ENCODE measurements at regions not wholly inside any gene's neighbourhood (a gene's known extent, or its start where the extent isn't known, plus 50 kb on each side); places are given as distances from the start of the nearest gene placed in this dataset.

DNA sequence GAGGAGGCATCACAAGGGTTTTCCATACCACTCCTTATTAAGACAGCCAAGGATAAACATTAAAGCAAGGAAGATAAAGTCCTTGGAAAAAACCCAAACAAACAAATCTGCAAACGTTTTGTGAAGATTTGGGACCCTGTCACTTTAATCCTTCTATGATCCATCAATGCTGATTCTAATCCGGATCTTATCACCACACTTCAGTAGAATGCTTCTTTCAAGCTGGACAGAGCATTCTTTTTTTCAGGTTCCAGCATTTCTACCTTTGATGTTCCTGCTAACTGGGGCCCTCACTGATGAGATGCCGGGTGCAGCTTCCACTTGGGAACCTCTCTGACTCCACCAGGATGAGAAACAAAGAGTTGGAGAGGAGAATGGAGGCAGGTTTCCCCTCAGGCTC lies 132.8 kb upstream of the SHB start:
- peaks cover 5% of the 10 kb centered on the region for H3K4me1 Mint-ChIP-seq
- H3K27me3 Mint-ChIP-seq, result peaks cover 31% of the 10 kb centered on the region
- no peaks in the 10 kb centered on the region for H3K9me3 Mint-ChIP-seq
- no peak overlapping the region for H3K4me3 Mint-ChIP-seq
- no peak overlapping the region for H3K27ac Mint-ChIP-seq (ENCODE audit: low read depth)
- DNase-seq (ENCODE audit: low spot score in 2 of 2) (no peak), ATAC-seq (replicated peaks; ENCODE audit: extremely low read depth, poor library complexity, severe bottlenecking) (no peak)
- no peaks in the 10 kb centered on the region for H3K36me3 Mint-ChIP-seq (ENCODE audit: insufficient read depth)

DNA sequence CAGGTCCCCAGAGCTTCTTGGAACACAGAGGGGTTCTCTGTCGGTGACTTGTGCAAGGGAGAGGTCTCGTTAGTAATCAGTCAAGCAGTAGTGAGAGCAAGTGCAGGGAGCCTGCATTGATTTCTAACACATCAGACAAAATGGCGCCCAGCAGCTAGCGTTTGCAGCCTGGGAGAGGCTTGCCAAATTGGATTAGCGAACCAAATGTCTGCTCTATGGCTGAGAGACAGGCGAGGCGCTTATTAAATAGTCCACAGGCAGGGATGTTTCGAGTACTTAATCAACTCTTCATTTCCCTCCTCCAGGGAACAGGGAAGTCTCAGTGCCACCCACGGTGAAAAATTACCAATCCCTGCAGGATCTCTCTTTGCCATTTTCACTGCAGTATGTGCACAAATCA lies 131.4 kb upstream of the SHB start:
- ATAC-seq (replicated peaks; ENCODE audit: extremely low read depth, poor library complexity, severe bottlenecking), result no peak
- Mint-ChIP-seq H3K27me3 (peaks cover 41% of the 10 kb centered on the region), H3K9me3 (no peaks in the 10 kb centered on the region), H3K27ac (ENCODE audit: low read depth) (no peak overlapping the region), H3K36me3 (ENCODE audit: insufficient read depth) (no peaks in the 10 kb centered on the region), H3K4me1 (peaks cover 5% of the 10 kb centered on the region), H3K4me3 (no peak overlapping the region)
- DNase-seq (ENCODE audit: low spot score in 2 of 2), result no peak

GRCh38 chr9:38198140-38198539 lies 129.1 kb upstream of the SHB start:
- H3K27me3 Mint-ChIP-seq, result peaks cover 41% of the 10 kb centered on the region
- no peaks in the 10 kb centered on the region for H3K9me3 Mint-ChIP-seq
- H3K36me3 Mint-ChIP-seq (ENCODE audit: insufficient read depth), result no peaks in the 10 kb centered on the region
- DNase-seq (ENCODE audit: low spot score in 2 of 2) (no peak), ATAC-seq (replicated peaks; ENCODE audit: extremely low read depth, poor library complexity, severe bottlenecking) (no peak)
- no peak overlapping the region for H3K27ac Mint-ChIP-seq (ENCODE audit: low read depth)
- no peaks in the 10 kb centered on the region for H3K4me1 Mint-ChIP-seq
- H3K4me3 Mint-ChIP-seq, result no peak overlapping the region

- peaks cover 38% of the 10 kb centered on the region for H3K27me3 Mint-ChIP-seq
- no peak overlapping the region for H3K4me3 Mint-ChIP-seq
- no peaks in the 10 kb centered on the region for H3K4me1 Mint-ChIP-seq
- no peaks in the 10 kb centered on the region for H3K36me3 Mint-ChIP-seq (ENCODE audit: insufficient read depth)
- H3K9me3 Mint-ChIP-seq, result no peaks in the 10 kb centered on the region
- H3K27ac Mint-ChIP-seq (ENCODE audit: low read depth), result no peak overlapping the region
- no peak for DNase-seq (ENCODE audit: low spot score in 2 of 2)
- ATAC-seq (replicated peaks; ENCODE audit: extremely low read depth, poor library complexity, severe bottlenecking), result no peak
Observed at GRCh38 chr9:38196714-38197113, 127.7 kb upstream of the SHB start.

- Mint-ChIP-seq H3K4me1 (no peaks in the 10 kb centered on the region), H3K27me3 (peaks cover 29% of the 10 kb centered on the region), H3K9me3 (no peaks in the 10 kb centered on the region), H3K27ac (ENCODE audit: low read depth) (no peak overlapping the region), H3K36me3 (ENCODE audit: insufficient read depth) (no peaks in the 10 kb centered on the region), H3K4me3 (no peak overlapping the region)
- ATAC-seq (replicated peaks; ENCODE audit: extremely low read depth, poor library complexity, severe bottlenecking), result no peak
- no peak for DNase-seq (ENCODE audit: low spot score in 2 of 2)
Observed at GRCh38 chr9:38195737-38196161, 126.7 kb upstream of the SHB start.

DNA sequence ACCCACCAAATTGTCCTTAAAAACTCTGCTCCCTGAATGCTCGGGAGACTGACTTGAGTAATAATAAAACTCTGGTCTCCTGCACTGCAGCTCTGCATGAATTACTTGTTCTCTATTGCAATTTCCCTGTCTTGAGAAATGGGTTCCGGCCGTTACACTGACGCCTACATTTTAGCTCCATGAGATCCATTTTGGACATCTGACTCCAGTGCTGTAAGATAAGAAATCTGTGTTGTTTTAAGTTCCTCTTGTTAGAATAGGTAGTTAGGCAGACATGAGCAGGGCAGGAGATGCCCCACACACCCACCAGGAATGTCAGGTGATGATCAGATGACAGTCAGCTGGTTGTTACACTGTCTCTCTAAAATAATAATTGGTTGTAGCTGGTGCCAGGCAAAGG lies 125.8 kb upstream of the SHB start:
- Mint-ChIP-seq H3K36me3 (ENCODE audit: insufficient read depth) (no peaks in the 10 kb centered on the region), H3K27ac (ENCODE audit: low read depth) (no peak overlapping the region), H3K4me1 (no peaks in the 10 kb centered on the region), H3K4me3 (no peak overlapping the region), H3K9me3 (no peaks in the 10 kb centered on the region), H3K27me3 (peaks cover 29% of the 10 kb centered on the region)
- ATAC-seq (replicated peaks; ENCODE audit: extremely low read depth, poor library complexity, severe bottlenecking) (no peak), DNase-seq (ENCODE audit: low spot score in 2 of 2) (no peak)

GRCh38 chr9:38192731-38193265 lies 123.8 kb upstream of the SHB start:
- H3K27me3 Mint-ChIP-seq, result peaks cover 19% of the 10 kb centered on the region
- H3K4me1 Mint-ChIP-seq, result no peaks in the 10 kb centered on the region
- DNase-seq (ENCODE audit: low spot score in 2 of 2), result no peak
- H3K4me3 Mint-ChIP-seq, result no peak overlapping the region
- H3K9me3 Mint-ChIP-seq, result no peaks in the 10 kb centered on the region
- H3K36me3 Mint-ChIP-seq (ENCODE audit: insufficient read depth), result no peaks in the 10 kb centered on the region
- no peak for ATAC-seq (replicated peaks; ENCODE audit: extremely low read depth, poor library complexity, severe bottlenecking)
- H3K27ac Mint-ChIP-seq (ENCODE audit: low read depth), result no peak overlapping the region

DNA sequence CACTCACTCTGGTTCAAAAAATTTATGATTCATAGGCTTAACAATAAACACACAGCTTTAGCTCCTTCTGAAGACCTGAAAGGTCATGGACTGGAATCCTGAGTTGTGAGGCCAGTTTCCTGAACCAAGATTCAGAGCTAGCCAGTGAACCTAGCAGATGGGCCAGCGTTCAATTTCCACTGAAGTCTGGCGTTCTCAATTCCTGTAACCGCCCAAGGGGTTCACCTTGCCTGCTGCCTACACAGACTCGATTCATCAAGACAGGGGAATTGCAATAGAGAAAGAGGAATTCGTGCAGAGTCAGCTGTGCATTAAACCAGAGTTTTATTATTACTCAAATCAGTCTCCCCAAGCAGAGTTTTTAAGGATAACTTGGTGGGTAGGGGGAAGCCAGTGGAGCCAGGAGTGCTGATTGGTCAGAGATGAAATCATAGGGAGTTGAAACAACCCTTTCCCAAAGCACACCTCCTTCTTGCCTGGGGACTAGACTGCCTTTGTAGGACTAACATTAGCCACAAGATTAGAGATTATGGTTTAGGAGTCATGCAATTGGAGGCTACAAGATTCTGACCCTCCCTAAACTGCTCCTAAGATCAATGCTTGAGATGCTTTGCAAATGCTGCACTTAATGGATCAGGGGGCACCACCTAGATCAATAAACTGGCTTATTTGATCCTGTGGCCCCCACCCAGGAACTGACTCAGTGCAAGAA lies 117.5 kb upstream of the SHB start:
- ATAC-seq (replicated peaks; ENCODE audit: extremely low read depth, poor library complexity, severe bottlenecking) (no peak), DNase-seq (ENCODE audit: low spot score in 2 of 2) (no peak)
- Mint-ChIP-seq H3K4me3 (no peak overlapping the region), H3K9me3 (no peaks in the 10 kb centered on the region), H3K27ac (ENCODE audit: low read depth) (no peak overlapping the region), H3K36me3 (ENCODE audit: insufficient read depth) (no peaks in the 10 kb centered on the region), H3K27me3 (no peaks in the 10 kb centered on the region), H3K4me1 (no peaks in the 10 kb centered on the region)

GRCh38 chr9:38185647-38186403 lies 116.8 kb upstream of the SHB start:
- DNase-seq (ENCODE audit: low spot score in 2 of 2), result no peak
- no peaks in the 10 kb centered on the region for H3K27me3 Mint-ChIP-seq
- no peaks in the 10 kb centered on the region for H3K4me1 Mint-ChIP-seq
- no peaks in the 10 kb centered on the region for H3K36me3 Mint-ChIP-seq (ENCODE audit: insufficient read depth)
- no peak overlapping the region for H3K4me3 Mint-ChIP-seq
- H3K9me3 Mint-ChIP-seq, result no peaks in the 10 kb centered on the region
- ATAC-seq (replicated peaks; ENCODE audit: extremely low read depth, poor library complexity, severe bottlenecking), result no peak
- no peak overlapping the region for H3K27ac Mint-ChIP-seq (ENCODE audit: low read depth)

- no peak overlapping the region for H3K27ac Mint-ChIP-seq (ENCODE audit: low read depth)
- no peaks in the 10 kb centered on the region for H3K36me3 Mint-ChIP-seq (ENCODE audit: insufficient read depth)
- H3K4me1 Mint-ChIP-seq, result no peaks in the 10 kb centered on the region
- ATAC-seq (replicated peaks; ENCODE audit: extremely low read depth, poor library complexity, severe bottlenecking) (no peak), DNase-seq (ENCODE audit: low spot score in 2 of 2) (no peak)
- H3K27me3 Mint-ChIP-seq, result no peaks in the 10 kb centered on the region
- H3K4me3 Mint-ChIP-seq, result no peak overlapping the region
- H3K9me3 Mint-ChIP-seq, result no peaks in the 10 kb centered on the region
Observed at GRCh38 chr9:38183994-38184568, 115.1 kb upstream of the SHB start.

DNA sequence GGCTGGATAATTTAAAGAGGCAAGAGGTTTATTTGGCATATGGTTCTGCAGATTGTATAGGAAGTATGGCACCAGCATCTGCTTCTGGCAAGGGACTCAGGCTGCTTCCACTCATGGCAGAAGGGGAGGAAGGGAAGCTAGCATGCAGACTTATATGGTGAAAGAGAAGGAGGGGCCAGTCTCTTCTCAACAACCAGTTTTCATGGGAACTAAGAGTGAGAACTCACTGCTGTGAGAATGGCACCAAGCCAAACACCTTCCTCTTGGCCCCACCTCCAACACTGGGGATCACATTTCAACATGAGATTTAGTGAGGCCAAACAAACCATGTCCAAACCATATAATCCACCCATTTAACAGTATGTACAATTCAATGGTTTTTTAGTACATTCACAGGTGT lies 113.3 kb upstream of the SHB start:
- Mint-ChIP-seq H3K4me1 (peaks cover 4% of the 10 kb centered on the region), H3K4me3 (no peak overlapping the region), H3K27ac (ENCODE audit: low read depth) (no peak overlapping the region), H3K27me3 (peaks cover 13% of the 10 kb centered on the region), H3K9me3 (no peaks in the 10 kb centered on the region), H3K36me3 (ENCODE audit: insufficient read depth) (no peaks in the 10 kb centered on the region)
- ATAC-seq (replicated peaks; ENCODE audit: extremely low read depth, poor library complexity, severe bottlenecking) (no peak), DNase-seq (ENCODE audit: low spot score in 2 of 2) (no peak)

DNA sequence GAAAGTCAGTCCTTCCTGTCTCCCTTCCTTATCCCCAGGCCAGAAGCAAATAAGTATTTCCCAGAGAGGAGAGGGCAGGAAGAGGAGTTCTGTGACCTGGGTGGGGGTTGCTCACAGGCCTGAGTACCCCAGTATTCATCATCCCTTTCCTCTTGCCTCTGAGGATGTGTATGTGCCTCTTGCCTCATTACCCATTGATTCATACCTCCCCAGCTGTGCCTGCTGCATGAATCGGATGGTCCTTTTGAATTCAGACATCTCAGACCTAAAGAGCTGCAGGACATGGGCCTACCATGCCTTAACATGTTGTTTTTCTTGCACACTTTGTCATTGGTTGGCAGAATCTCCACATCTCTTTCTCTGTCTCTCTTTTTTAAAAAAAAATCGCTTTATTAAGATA lies 112.8 kb upstream of the SHB start:
- Mint-ChIP-seq H3K4me1 (peaks cover 4% of the 10 kb centered on the region), H3K4me3 (no peak overlapping the region), H3K27ac (ENCODE audit: low read depth) (no peak overlapping the region), H3K36me3 (ENCODE audit: insufficient read depth) (no peaks in the 10 kb centered on the region), H3K9me3 (no peaks in the 10 kb centered on the region), H3K27me3 (peaks cover 13% of the 10 kb centered on the region)
- no peak for ATAC-seq (replicated peaks; ENCODE audit: extremely low read depth, poor library complexity, severe bottlenecking)
- DNase-seq (ENCODE audit: low spot score in 2 of 2), result no peak

- DNase-seq (ENCODE audit: low spot score in 2 of 2) (no peak), ATAC-seq (replicated peaks; ENCODE audit: extremely low read depth, poor library complexity, severe bottlenecking) (no peak)
- peaks cover 4% of the 10 kb centered on the region for H3K4me1 Mint-ChIP-seq
- H3K4me3 Mint-ChIP-seq, result no peak overlapping the region
- no peaks in the 10 kb centered on the region for H3K9me3 Mint-ChIP-seq
- no peak overlapping the region for H3K27ac Mint-ChIP-seq (ENCODE audit: low read depth)
- peaks cover 13% of the 10 kb centered on the region for H3K27me3 Mint-ChIP-seq
- no peaks in the 10 kb centered on the region for H3K36me3 Mint-ChIP-seq (ENCODE audit: insufficient read depth)
Observed at GRCh38 chr9:38181232-38181631, 112.2 kb upstream of the SHB start.
